Chondrocyte (in vitro differentiated cells): ENCODE measurements at regions not wholly inside any gene's neighbourhood (a gene's known extent, or its start where the extent isn't known, plus 50 kb on each side); places are given as distances from the start of the nearest gene placed in this dataset.

Experiments
- DNase-seq: peaks from one replicate; pipeline ENCODE4 v3.0.0; 2021; ENCODE audit warnings: mixed read lengths, low spot score
- H3K27ac Mint-ChIP-seq: one replicate; pipeline ENCODE4 v1.8.0; 2021; ENCODE audit warnings: mild to moderate bottlenecking, moderate library complexity, mixed read lengths; ENCODE audit not compliant: unreplicated experiment
- H3K27me3 Mint-ChIP-seq: 2 replicates; pipeline ENCODE4 v1.8.0; 2021; ENCODE audit warnings: low read depth, mixed read lengths
- H3K36me3 Mint-ChIP-seq: 2 replicates; pipeline ENCODE4 v1.8.0; 2021; ENCODE audit warnings: low read depth, mixed read lengths
- H3K4me1 Mint-ChIP-seq: 2 replicates; pipeline ENCODE4 v1.8.0; 2021; ENCODE audit warnings: low read depth, mild to moderate bottlenecking, mixed read lengths
- H3K4me3 Mint-ChIP-seq: one replicate; pipeline ENCODE4 v1.8.0; 2021; ENCODE audit warnings: mild to moderate bottlenecking, moderate library complexity, mixed read lengths; ENCODE audit not compliant: unreplicated experiment
- H3K9me3 Mint-ChIP-seq: 2 replicates; pipeline ENCODE4 v1.8.0; 2021; ENCODE audit warnings: low read depth, mixed read lengths
- CTCF ChIP-seq: fragments of 200-600 bp; sonication (generic); IDR thresholded peaks from 2 replicates; pipeline ENCODE4 v1.5.0; 2021; ENCODE audit warnings: antibody characterized with exemption, mild to moderate bottlenecking, moderate library complexity

GRCh38 chr4:8708401-8709021 is 115.9 kb downstream of the CPZ start:
- H3K36me3 Mint-ChIP-seq: peaks cover 6% of the 10 kb centered on the region
- peaks cover 14% of the 10 kb centered on the region for H3K9me3 Mint-ChIP-seq
- H3K4me3 Mint-ChIP-seq: no peak overlapping the region
- H3K4me1 Mint-ChIP-seq: no peaks in the 10 kb centered on the region
- H3K27me3 Mint-ChIP-seq: peaks cover 47% of the 10 kb centered on the region
- TF ChIP-seq CTCF: no peak
- H3K27ac Mint-ChIP-seq: no peak overlapping the region
- no peak for DNase-seq

GRCh38 chr4:8707045-8707781 is 114.6 kb downstream of the CPZ start:
- H3K27ac Mint-ChIP-seq: no peak overlapping the region
- DNase-seq: no peak
- no peak for TF ChIP-seq CTCF
- no peaks in the 10 kb centered on the region for H3K4me1 Mint-ChIP-seq
- H3K9me3 Mint-ChIP-seq: peaks cover under 1% of the 10 kb centered on the region
- H3K36me3 Mint-ChIP-seq: no peaks in the 10 kb centered on the region
- peaks cover 59% of the 10 kb centered on the region for H3K27me3 Mint-ChIP-seq
- no peak overlapping the region for H3K4me3 Mint-ChIP-seq

GRCh38 chr4:8706216-8707044 is 113.9 kb downstream of the CPZ start:
- Mint-ChIP-seq H3K4me3 (no peak overlapping the region), H3K9me3 (no peaks in the 10 kb centered on the region), H3K4me1 (no peaks in the 10 kb centered on the region), H3K27ac (no peak overlapping the region), H3K27me3 (peaks cover 65% of the 10 kb centered on the region), H3K36me3 (no peaks in the 10 kb centered on the region)
- DNase-seq: no peak
- TF ChIP-seq CTCF: no peak

- TF ChIP-seq CTCF: no peak
- Mint-ChIP-seq H3K27ac (no peak overlapping the region), H3K36me3 (no peaks in the 10 kb centered on the region), H3K27me3 (peaks cover 72% of the 10 kb centered on the region), H3K4me1 (no peaks in the 10 kb centered on the region), H3K4me3 (no peak overlapping the region), H3K9me3 (no peaks in the 10 kb centered on the region)
- no peak for DNase-seq
Measured at GRCh38 chr4:8705161-8706145, 112.9 kb downstream of the CPZ start.
